HG03432 (cell line): ENCODE measurements at regions not wholly inside any gene's neighbourhood (a gene's known extent, or its start where the extent isn't known, plus 50 kb on each side); places are given as distances from the start of the nearest gene placed in this dataset.

Experiments used
- ATAC-seq: cut with Tn5 transposase; IDR thresholded peaks from one replicate; pipeline ENCODE4 v1.9.1; 2021; ENCODE audit warnings: mild to moderate bottlenecking, moderate library complexity; ENCODE audit not compliant: unreplicated experiment

DNA sequence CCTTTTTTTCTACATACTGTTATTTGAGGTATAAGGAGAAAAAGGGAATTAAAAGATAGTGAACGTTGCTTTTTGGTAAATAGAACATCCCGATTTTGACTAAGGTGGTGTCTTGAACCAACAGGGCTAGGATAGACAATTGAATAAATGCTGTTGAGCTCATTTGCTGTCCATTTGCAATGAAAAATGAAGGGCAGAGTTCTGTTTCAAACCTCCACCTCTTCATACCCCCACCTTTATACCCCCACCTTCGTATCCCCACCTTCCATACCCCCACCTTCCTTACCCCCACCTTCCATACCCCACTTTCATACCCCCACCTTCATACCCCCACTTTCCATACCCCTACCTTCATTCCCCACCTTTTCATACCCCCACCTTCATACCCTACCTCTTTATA is 93.4 kb upstream of the NAA20 start:
- no peak for ATAC-seq

DNA sequence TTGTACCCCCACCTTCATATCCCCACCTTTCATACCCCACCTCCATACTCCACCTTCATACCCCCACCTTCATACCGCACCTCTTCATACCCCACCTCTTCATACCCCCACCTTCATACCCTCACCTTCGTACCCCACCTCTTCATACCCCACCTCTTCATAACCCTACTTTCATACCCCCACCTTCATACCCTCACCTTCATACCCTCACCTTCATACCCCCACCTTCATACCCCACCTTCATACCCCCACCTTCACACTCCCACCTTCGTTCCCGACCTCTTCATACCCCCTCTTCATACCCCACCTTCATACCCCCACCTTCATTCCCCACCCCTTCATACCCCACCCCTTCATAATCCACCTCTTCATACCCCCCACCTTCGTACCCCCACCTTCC is 92.9 kb upstream of the NAA20 start:
- no peak for ATAC-seq

DNA sequence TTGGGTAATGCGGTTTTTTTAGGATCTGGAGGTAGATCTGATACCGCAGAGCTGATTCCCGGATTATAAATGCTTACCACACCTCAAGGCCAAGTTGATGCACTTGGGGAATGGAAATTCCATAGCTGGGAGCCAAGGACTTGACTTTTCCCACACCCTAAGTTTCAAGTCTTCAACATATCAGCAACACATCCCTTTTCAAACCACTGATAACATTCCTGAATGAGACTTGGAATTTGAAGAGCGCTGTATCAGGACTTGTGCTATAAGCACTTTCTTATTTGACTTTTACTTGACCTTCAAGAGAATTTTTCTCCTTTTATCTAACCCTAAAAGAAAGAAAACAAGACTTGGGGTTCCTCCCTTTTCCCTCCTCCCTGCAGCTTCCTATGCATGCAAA is 90.6 kb upstream of the NAA20 start:
- ATAC-seq = no peak

DNA sequence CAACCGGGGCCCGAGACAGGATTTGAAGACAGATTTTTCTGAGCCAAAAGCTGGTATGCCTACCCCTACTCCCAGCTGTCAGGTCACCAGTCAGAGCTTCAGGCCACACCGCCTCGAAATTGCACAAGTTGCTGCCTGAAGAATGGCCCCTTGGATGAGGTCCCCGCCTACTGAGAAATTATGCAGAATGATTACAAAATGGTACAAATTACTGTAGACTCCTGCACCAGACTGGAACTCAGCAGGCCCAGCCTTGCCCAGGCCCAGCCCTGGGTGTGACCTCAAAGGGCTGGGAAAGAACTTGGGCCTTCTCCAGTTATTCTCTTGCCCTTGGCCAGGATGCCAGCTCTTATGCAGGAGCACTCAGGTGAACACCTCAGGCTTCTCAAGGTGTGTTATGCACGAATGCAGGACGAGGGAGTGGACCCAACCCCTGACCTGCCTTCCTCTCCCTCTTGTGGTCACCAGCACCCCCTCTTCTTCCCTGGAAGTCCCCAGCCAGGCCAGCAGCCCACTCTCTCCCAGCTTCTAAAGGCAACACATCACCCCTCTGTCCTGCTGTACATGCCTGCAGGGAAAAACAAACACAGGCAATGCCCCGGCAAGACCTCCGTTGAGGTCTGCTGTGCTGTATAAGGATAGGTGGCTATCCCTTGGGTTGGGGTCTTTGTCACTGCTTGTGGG is 88.7 kb upstream of the NAA20 start:
- no peak for ATAC-seq

DNA sequence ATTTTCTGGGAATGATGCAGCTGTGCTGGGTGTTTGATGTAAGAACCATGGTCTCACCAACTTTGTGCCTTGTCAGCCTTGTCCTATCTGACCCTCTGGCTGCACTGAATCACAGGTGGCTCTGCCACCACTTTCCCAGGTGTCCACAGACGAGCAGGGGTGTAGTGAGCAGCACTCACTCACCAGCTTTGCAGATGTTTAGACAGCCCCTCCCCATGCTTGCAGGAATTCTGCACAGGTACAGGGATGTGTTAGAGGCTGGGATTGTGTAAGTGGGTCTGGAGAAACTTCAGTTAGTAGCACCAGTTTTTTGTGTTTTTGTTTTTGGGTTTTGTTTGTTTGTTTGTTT is 88.2 kb upstream of the NAA20 start:
- ATAC-seq = no peak

DNA sequence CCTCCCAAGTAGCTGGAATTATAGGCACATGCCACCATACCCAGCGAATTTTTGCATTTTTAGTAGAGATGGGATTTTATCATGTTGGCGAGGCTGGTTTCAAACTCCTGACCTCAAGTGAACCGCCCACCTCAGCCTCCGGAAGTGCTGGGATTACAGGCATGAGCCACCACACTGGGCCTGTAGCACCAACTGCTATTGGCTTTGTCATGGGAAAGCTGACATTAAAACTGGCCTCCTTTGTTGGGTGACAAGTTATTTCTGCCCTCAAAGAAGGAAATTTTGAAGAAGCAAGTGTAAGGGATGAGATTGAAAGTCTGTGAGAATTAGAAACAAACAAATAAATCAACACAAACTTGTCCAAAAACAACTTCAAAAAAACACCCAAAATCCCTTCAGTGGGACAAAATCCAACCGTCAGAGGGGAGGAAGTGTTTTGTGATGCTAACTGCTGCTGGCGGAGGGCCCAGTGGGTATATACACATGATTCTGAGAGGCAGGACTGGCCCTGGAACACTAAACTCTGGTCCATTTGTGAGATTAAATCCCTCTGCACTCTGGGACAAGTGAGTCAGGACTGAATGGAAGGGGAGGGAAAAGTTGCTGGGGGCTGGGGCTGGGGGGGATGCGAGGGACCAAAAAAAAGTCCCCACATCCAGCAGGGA is 87.5 kb upstream of the NAA20 start:
- no peak for ATAC-seq

DNA sequence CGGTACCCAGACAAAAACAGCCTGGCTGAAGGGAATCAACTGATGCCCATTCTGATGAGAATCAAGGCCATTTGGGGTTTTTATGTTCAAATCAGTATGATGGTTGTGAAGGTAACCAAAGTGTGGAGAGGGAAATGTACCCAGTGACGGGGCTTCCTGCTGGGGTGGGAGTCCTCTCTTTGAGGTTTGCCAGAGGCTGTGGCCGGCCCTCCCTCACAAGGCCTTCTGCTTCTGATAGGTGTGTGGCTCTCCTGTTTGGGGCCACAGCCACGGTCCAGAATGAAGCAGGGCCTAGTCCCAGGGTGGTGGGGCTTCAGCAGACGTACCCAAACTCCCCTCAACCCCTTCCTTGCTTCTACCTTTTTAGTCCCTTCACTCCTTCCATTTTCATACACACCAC is 86.7 kb upstream of the NAA20 start:
- ATAC-seq = no peak

DNA sequence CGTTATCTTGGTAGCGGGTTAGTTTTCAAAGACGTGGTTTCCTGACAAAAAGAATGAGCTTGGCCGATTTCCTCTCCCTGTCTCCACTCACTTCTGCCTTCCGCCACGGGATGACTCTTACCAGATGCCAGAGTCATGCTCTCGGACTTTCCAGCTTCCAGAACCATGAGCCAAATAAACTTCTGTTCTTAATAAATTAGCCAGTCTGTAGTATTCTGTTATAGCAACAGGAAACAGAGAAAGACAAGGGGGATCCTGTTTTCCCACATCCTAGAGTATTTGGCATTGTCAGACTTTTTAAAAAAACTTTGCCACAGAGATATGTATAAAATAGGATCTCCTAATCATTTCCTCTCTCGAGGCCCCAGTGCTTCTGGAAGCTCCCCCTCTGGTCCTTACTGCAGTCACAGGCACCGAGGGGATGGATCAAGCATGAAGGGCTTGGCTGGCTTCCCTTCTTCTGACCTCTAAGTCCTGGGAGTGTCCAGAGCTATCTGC is 84.9 kb upstream of the NAA20 start:
- ATAC-seq = no peak

DNA sequence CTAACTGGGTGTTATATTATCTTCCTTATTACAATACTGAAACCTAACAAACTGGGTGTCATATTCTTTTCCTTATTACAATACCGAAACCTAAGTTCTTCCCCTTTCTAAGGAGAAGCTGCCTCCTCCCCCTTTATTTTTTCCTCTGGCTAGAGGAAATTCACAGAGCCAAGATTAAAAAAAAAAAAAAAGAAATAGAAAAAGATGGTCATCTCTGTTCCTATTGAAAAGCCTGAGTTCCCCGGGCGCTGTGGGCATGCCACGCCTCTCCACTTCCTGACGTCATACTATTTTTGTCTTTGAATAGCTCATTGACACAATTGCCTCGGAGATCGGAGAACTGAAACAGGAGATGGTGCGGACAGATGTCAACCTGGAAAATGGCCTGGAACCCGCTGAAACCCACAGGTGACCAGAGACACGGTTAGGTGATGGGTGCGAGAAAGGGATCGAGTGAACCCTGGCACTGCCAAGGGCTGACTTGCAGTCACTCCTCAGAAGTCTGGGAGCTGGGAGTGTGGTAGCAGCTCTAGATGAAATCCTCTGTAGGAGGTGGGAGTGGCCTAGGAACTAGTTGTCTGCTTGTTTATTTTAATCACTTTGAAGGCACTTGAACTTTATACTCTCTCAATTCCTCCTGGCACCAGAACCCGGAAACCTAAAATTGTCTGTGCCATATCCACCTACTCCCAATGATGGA is 82.2 kb upstream of the NAA20 start:
- ATAC-seq = peak; percentile 37

DNA sequence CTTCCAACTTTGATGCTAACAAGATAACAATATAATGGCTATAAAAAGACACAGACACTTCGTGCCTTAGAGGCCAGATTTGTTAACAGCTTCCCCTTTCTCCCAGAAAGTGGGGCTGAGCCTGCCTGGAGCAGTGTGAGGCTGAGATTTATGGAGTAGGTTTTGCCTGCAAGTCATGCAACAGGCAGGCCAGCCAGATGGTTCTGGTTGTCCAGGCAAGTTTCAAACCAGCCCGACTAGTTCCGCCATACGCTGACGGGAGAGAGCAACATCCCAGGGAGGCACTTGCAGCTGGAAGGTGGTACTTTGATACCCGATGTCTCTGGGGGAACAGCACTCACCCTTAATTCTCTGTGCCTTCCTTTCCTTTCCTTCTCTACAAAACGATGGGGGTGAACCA is 81.3 kb upstream of the NAA20 start:
- no peak for ATAC-seq

DNA sequence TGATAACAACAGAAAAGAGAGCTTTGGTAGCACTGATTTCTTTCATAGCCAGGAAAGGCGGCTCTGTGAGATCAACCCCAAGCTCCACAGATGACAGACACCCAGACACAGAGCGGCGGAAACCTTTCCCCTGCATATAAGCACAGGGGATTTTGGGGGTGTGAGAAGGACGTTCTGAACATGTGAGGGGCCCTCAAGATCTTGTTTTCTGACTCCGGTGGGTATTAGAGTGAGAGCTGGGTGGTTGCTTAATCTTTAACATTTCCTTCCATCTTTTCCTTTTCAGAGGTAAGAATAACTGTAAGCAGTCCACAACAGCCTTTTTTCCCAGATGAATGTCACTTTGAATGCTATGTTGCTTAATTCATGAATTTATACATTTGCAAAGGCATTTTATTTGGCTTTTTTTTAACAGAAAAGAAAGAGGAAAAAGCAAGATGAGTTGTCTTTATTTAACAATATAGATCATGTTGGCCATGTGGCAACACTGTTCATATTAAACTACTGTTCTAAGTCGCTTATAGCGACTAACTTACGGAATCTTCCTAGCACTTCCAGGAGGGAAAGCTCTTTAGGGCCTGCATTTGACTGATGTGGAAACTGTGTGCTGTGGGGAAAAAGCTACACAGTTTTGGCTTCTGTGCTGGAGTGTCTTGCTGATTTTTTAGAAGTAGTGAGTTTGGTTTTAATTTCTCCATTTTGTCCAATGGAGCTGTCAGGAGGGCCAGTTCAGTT is 80.5 kb upstream of the NAA20 start:
- ATAC-seq = no peak

DNA sequence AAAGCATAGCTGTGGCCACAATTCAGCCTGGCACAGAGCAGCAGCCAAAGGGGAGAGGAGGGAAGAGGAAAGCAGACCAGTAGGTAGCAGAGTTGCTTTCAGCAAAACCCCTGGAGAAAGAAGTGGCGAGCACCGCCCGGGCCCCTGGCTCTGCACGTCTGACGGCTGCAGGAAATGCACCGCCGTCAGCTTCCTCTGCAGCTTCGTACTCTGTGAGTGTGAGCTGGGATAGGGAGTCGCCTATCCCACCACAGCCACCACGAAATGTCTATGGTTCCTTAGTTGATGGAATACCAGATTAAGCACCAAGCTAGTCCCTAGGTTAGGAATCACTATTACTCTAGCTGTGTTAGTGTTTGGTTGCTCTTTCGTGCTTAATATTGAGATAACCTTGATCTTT is 79.9 kb upstream of the NAA20 start:
- peak; percentile 49 for ATAC-seq

DNA sequence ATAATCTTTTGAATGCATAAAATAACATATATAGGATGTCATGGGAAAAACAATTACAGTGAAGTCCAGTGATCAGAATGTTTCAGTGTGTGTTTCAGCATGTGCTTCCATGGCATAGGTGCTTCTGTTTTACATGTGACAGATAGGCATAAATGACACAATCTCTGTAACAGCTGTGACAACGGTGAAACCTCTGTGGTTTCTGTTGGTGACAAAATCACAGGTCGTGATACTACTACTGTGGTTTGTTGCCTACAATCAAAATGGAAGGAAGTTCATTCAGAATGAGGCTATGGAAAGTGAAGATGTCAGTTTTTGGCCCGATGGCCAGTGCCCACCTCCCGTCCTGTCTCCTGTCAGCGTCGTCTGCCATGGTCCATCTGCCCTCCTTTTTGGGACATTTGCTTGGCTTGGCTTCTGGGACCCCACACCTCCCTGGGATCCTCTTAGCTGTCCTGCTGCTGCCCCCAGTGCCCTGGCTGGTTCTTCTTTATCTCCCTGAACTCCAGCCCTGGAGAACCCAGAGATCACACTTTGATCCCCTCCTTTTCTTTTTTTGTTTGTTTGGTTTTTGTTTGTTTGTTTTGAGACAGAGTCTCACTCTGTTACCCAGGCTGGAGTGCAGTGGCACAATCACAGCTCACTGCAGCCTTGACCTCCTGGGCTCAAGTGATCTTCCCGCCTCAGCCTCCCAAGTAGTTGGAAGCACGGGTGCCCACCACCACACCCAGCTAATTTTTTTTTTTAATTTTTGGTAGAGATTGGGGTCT is 79.3 kb upstream of the NAA20 start:
- peak; percentile 80 for ATAC-seq

DNA sequence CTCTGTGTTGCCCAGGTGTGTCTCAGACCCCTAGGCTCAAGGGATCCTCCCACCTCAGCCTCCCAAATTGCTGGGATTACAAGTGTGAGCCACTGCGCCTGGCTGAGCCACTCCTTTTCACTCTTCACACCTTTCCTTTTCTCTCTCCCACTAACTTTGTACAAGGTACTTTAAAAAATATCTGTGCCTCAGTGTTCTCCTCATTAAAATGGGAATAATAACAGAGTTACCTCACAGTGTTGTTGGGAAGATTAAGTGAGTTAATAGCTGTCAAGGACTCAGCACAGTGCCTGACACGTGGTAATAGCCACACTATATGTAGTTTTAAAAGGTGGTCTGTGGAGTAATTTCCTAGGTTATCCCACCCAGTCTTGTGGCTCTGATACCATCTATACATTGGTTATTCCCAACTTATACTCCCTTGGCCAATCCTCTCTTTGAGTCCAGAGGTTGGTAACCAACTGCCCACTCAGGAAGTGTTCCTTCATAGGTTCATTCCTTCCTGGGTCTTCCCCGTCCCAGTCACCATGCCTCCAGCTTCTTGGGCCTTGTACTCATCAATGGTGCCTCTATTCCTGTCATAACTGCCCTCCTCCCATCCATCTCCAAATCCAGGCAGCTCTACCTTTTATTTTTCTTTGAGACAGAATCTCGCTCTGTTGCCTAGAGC is 78.6 kb upstream of the NAA20 start:
- ATAC-seq = no peak

DNA sequence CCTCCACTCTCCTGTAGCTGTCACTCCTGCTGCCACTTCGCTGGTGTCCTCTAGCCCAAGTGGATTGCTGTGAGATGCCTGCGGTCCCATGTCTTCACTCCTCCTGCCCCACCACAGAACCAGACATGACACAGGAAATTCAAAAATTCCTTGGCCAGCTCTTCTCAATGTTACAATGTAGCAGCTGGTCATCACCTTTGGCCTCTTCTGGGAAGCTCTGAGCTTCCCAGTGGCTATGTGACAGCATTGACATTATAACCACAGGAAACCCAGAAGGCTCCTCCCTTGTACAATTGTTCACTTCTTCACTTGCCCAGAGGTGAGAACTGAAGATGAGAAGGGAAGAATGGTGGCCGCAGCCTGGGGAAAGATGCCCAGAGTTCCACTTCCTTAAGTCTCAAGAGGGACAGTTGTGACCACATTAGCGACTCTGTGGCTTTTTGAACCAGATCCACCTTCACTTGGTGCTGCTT is 76.1 kb upstream of the NAA20 start:
- ATAC-seq = no peak

DNA sequence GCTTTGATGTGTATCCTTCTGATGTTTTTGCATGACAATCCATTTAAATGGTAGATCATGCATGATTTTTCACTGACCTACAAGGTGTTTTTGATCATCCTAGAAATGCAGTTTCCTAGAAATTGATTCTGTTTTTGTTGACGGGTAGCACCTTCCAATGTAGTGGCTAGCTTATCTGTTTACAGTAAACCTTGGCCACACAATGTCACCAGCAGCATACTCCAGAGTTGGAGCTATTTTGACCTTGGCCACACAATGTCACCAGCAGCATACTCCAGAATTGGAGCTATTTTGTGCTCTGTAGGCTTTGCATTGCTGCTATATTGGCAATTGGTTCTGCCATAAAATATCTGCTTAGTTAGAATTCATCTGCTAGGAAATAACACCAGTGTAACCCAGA is 74.6 kb upstream of the NAA20 start:
- ATAC-seq = no peak

DNA sequence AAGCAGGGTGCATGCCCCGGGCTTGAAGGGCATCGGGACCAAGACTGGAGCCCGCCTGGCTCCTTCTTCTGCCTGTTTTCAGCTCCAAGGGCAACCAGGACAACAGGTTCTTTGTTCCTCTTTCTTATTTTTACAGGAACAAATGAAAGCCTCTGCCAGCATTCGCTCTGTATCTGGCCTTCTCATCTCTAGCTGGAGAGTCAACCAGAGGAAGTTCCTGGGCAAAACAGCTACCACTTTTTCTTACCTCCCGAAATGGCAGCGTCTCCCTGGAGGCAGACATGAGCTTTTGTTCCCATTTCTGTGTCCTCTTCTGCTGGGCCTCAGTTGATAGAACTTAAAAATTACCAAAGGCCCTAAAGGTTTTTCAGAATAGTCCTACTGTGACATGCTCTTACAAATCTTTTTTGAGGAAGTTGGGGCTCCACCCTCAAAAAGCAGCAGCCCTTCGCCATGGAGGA is 74.1 kb upstream of the NAA20 start:
- no peak for ATAC-seq

DNA sequence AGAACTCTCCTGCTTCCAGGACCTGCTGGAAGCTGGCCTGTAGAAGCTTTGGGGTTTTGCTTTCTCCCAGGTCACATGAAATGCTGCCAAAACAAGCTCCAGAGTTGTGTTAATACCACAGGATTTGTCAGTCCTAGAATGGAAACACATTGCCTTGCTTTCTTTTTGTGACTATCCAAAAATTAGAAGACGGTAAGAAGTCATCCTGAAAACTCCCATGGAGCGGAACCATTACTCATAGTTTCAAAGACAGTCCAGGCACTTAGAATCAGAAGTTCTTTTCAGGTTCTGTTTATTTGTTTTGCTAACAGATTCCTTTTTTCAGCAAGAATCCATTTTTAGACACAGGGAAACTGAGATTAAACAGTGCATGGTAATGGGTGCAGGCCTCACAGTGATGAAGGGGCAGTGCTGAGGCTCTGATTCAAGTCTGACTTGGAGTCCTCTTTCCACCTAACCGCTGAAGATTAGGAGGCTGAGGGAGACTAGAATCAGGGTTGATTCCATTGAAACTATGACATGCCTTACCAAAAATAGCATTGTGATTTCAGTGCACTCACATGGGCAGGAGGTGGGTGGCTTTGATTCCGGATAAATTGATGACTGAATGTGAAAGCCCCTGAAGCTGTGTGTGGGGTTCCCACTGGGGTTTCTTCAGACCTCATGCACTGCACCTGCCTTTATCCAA is 72.2 kb upstream of the NAA20 start:
- peak; percentile 75 for ATAC-seq
